WI38 (cell line): ENCODE measurements at regions not wholly inside any gene's neighbourhood (a gene's known extent, or its start where the extent isn't known, plus 50 kb on each side); places are given as distances from the start of the nearest gene placed in this dataset.

ENCODE experiments used
- H3K4me3 ChIP-seq: 2 replicates; pipeline ENCODE4 v1.5.1; 2011; ENCODE audit warnings: low read depth, mild to moderate bottlenecking, control low read depth, low read length
- TF ChIP-seq, protein P1 (sequence below): IDR thresholded peaks from 2 replicates; pipeline ENCODE4 v1.5.1; 2012; ENCODE audit warnings: low read depth, mild to moderate bottlenecking, control low read depth, low read length

DNA sequence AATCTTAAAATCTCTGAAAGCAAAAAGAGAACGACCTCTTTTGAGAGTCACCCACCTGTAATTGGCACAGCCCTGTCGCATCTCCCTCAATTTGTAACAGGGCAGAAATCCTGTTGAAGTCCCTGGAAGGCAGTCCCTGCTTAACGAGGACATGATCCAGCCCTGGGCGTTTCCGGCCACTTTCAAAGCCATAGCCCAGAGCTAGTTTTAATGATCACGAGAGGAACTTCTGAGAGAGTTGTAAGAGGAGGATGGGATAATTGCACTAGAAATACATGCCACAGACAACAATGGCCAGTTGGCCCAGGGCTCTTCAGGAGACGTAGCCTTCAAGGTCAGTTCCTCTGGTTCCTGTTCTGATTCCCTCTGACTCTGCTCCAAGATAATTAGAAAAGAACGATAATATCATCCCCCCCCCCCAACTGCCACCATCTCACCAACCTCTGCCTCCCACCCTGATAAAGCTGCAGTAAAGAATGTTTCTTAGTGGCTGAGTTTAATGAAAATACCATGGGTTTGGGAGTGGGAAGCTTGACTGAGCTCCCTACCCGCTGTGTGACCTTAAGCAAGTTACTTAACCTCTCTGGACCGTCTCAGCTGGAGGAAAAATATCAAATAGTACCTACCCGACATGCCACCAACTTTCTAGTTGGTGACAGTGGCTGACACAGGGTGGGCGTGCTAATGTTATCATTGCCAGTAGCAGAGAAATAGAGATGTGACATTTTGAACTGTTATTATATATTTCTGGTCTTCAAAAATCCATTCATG is 140.0 kb downstream of the OMA1 start:
- TF ChIP-seq, protein P1, sequence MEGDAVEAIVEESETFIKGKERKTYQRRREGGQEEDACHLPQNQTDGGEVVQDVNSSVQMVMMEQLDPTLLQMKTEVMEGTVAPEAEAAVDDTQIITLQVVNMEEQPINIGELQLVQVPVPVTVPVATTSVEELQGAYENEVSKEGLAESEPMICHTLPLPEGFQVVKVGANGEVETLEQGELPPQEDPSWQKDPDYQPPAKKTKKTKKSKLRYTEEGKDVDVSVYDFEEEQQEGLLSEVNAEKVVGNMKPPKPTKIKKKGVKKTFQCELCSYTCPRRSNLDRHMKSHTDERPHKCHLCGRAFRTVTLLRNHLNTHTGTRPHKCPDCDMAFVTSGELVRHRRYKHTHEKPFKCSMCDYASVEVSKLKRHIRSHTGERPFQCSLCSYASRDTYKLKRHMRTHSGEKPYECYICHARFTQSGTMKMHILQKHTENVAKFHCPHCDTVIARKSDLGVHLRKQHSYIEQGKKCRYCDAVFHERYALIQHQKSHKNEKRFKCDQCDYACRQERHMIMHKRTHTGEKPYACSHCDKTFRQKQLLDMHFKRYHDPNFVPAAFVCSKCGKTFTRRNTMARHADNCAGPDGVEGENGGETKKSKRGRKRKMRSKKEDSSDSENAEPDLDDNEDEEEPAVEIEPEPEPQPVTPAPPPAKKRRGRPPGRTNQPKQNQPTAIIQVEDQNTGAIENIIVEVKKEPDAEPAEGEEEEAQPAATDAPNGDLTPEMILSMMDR, result no peak
- H3K4me3 ChIP-seq, result no peak overlapping the region

DNA sequence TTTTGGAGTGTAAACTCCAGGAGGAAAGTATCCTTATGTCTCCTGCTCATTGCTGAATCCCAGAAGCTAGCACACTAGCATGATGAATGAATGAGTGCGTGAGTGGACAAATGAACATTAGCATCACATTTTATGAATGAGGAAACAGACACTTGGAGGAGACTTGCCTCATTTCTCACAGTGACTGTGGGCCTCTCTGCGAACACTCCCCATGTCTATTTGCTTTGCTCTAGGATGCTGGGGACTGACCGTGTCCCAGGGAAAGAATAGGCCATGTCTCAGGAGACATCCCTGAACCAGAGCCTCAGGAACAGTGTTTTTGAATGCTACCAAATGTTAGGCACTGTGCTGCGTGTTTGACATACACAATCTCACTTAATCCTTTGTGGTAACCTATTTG is 140.9 kb downstream of the OMA1 start:
- H3K4me3 ChIP-seq, result no peak overlapping the region
- TF ChIP-seq, protein P1, result no peak

DNA sequence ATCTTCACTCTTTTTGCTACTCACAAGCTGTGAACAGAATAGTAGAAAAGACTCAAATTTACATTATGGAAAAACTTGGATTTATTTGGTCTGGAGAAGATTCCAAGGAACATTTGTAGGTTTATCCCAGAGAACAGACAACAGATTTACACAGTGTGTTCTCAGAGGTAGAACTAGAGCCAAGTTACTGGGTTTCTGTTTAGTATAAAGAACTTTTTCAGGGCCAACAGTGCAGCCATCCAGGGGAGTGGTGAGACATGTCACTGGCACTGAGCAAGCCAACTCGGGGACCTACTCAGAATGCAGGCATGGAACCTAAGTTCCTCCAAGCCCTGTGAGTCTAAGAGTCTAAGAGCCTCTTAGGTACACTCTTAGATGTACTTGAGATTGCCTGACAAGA is 142.6 kb downstream of the OMA1 start:
- no peak overlapping the region for H3K4me3 ChIP-seq
- TF ChIP-seq, protein P1, result no peak

DNA sequence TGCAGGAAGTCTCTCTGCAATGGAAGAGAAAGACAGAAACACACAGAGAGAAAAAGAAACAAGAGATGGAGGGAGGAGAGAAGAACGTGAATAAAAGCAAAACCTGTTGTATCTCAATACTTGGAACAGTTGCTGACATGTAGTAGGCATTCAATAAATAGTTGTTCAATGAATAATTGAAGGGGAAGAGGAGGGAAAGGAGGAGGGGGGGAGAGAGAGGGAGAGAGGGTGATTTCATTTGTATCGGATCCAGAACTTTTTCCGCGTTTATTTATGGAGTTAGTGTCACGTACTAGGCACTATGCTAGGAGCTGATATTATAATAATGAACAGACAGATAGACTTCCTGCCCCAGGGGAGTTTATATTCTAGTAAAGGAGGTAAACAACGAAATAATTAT is 144.1 kb downstream of the OMA1 start:
- H3K4me3 ChIP-seq, result no peak overlapping the region
- TF ChIP-seq, protein P1, result no peak

DNA sequence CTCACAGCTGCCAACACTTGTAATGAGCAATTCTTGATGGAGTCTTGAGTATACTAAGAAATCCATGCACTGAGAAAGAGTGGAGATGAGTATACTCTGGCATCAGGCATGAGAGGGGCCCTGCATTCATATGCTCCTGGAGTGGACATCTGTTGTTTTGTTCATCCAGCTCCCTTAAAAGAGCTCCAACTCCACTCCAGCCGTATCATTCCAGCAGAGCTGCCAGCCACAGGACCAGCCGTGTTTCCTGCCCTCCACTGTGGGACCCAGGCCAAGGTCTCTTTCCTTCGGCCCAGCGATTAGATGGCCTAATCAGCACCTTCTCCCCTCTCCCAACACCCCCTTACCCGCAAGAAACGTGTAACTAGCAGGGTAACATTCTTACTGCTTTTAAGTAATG is 144.5 kb downstream of the OMA1 start:
- no peak overlapping the region for H3K4me3 ChIP-seq
- TF ChIP-seq, protein P1, result no peak

DNA sequence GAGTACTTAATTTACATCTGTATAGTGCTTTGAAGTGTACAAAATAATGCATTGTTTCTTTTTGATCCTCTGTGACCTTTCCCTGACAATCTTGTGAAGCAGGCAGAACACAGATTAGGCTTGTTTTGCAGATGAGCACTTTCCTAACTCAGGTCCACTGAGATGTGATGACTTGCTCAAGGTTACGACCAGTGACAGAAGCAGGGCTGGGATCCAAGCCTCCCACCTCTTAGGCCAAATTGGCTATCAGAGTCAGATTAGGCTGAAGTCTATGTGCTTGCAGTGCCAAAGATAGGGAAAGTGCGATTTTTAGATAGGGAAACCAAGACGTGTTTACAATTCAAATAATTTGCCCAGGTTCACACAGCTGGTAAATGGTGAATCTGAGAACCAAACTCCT is 147.3 kb downstream of the OMA1 start:
- TF ChIP-seq, protein P1, result no peak
- no peak overlapping the region for H3K4me3 ChIP-seq

DNA sequence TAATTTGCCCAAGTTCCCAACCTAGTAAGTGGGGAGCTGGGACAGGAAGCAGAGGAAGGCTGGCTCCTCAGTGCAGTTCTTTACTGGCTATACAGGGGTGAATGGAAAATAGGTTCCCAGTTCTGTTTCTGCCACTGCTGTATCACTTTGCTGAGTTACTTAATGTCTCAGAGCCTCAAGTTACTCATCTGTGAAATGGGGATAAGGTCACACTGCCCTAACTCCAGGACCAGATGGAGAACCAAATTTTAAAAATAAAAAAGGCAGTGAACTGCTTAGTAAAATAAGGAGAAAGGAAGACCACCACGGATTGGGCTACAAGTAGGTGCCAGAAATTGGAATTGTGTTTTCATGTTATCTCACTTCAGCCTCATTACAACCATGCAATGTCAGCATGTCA is 147.8 kb downstream of the OMA1 start:
- TF ChIP-seq, protein P1, result no peak
- no peak overlapping the region for H3K4me3 ChIP-seq
